ENCODE measurements at regions not wholly inside any gene's neighbourhood (a gene's known extent, or its start where the extent isn't known, plus 50 kb on each side); places are given as distances from the start of the nearest gene placed in this dataset.

GRCh38 chr10:76679030-76679429 lies 958.6 kb downstream of the KCNMA1 start:
- H3K4me3 ChIP-seq (ENCODE audit: low read depth, low read length) = no peak overlapping the region
- H2AFZ ChIP-seq = no peak overlapping the region
- no peaks in the 10 kb centered on the region for H3K27me3 ChIP-seq (ENCODE audit: control insufficient read depth, insufficient read depth, low read length)
- H3K9ac ChIP-seq = no peak overlapping the region
- no peaks in the 10 kb centered on the region for H3K79me2 ChIP-seq
- no peak overlapping the region for H3K27ac ChIP-seq
- no peak for TF ChIP-seq CTCF (IDR thresholded peaks at IDR 0.05)
- H3K9me3 ChIP-seq (ENCODE audit: control insufficient read depth, low read length) = no peaks in the 10 kb centered on the region
- no peaks in the 10 kb centered on the region for H3K36me3 ChIP-seq (ENCODE audit: control insufficient read depth, insufficient read depth, low read length)
- H3K4me1 ChIP-seq = no peaks in the 10 kb centered on the region
- H3K4me2 ChIP-seq (ENCODE audit: low read length) = no peak overlapping the region

- TF ChIP-seq CTCF (IDR thresholded peaks at IDR 0.05) = no peak
- no peak overlapping the region for H3K27ac ChIP-seq
- H2AFZ ChIP-seq = no peak overlapping the region
- H3K4me3 ChIP-seq (ENCODE audit: low read depth, low read length) = no peak overlapping the region
- no peaks in the 10 kb centered on the region for H3K79me2 ChIP-seq
- H3K9me3 ChIP-seq (ENCODE audit: control insufficient read depth, low read length) = no peaks in the 10 kb centered on the region
- H3K9ac ChIP-seq = no peak overlapping the region
- H3K36me3 ChIP-seq (ENCODE audit: control insufficient read depth, insufficient read depth, low read length) = no peaks in the 10 kb centered on the region
- H3K4me2 ChIP-seq (ENCODE audit: low read length) = no peak overlapping the region
- H3K27me3 ChIP-seq (ENCODE audit: control insufficient read depth, insufficient read depth, low read length) = no peaks in the 10 kb centered on the region
- H3K4me1 ChIP-seq = no peaks in the 10 kb centered on the region
These were observed 961.5 kb downstream of the KCNMA1 start for GRCh38 chr10:76675951-76676587.

GRCh38 chr10:76675561-76675950 lies 962.1 kb downstream of the KCNMA1 start:
- Histone ChIP-seq H3K9ac (no peak overlapping the region), H3K4me3 (ENCODE audit: low read depth, low read length) (no peak overlapping the region), H3K4me1 (no peaks in the 10 kb centered on the region), H3K36me3 (ENCODE audit: control insufficient read depth, insufficient read depth, low read length) (no peaks in the 10 kb centered on the region), H3K27ac (no peak overlapping the region), H3K79me2 (no peaks in the 10 kb centered on the region), H3K4me2 (ENCODE audit: low read length) (no peak overlapping the region), H2AFZ (no peak overlapping the region), H3K27me3 (ENCODE audit: control insufficient read depth, insufficient read depth, low read length) (no peaks in the 10 kb centered on the region), H3K9me3 (ENCODE audit: control insufficient read depth, low read length) (no peaks in the 10 kb centered on the region)
- TF ChIP-seq CTCF (IDR thresholded peaks at IDR 0.05) = no peak

GRCh38 chr10:76667408-76668370 lies 969.9 kb downstream of the KCNMA1 start:
- Histone ChIP-seq H3K9ac (no peak overlapping the region), H3K4me2 (ENCODE audit: low read length) (no peak overlapping the region), H3K27me3 (ENCODE audit: control insufficient read depth, insufficient read depth, low read length) (no peaks in the 10 kb centered on the region), H3K27ac (no peak overlapping the region), H3K36me3 (ENCODE audit: control insufficient read depth, insufficient read depth, low read length) (no peaks in the 10 kb centered on the region), H3K4me3 (ENCODE audit: low read depth, low read length) (no peak overlapping the region), H2AFZ (no peak overlapping the region), H3K9me3 (ENCODE audit: control insufficient read depth, low read length) (no peaks in the 10 kb centered on the region), H3K4me1 (no peaks in the 10 kb centered on the region), H3K79me2 (no peaks in the 10 kb centered on the region)
- TF ChIP-seq CTCF (IDR thresholded peaks at IDR 0.05) = no peak

All from parathyroid adenoma (tissue), 2 donors.